ENCODE measurements at regions not wholly inside any gene's neighbourhood (a gene's known extent, or its start where the extent isn't known, plus 50 kb on each side); places are given as distances from the start of the nearest gene placed in this dataset.
"Not testable (repeated sequence)": the region's sequence is repeated elsewhere in the genome, so short reads cannot be mapped to it uniquely, and the experiment has no call there.

DNA sequence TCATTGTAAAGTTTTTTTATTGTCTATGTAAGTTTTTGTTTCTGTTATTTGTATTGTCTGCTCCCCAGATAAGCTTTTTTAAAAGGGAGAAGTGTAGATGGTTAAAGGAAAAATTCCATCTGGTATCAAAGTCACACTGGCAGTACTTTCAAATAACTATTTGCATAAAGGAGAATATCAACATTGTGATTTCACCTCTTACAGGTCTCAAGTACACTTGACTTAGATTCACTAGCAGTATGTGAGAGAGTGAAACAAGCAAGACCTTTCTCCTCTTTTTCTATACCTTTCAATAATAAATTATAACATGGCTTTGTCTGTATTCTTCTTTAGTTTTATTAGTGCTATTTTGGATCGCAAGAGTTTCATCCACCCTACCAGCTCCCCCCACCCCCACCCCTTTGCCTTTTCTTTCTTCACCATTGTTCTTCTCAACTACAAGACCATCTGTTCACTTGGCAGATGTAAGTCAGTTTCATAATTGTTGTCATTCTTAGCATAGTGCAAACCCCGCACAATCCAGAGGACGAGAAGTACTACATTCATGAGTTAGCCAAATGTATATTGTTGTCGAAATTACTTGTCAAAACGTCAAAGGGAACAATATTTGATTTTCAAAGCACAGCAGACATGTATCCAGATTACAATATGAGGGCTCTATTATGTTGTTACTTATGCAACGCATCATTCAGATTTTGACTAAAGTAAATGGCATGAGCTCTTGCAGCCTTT, 602.7 kb upstream of the FLRT2 start:
- Histone ChIP-seq H3K4me3 (no peak overlapping the region), H3K27me3 (no peaks in the 10 kb centered on the region), H3K27ac (no peak overlapping the region), H3K9me3 (no peaks in the 10 kb centered on the region), H3K36me3 (no peaks in the 10 kb centered on the region), H3K4me1 (no peaks in the 10 kb centered on the region)
- TF ChIP-seq, protein P1, sequence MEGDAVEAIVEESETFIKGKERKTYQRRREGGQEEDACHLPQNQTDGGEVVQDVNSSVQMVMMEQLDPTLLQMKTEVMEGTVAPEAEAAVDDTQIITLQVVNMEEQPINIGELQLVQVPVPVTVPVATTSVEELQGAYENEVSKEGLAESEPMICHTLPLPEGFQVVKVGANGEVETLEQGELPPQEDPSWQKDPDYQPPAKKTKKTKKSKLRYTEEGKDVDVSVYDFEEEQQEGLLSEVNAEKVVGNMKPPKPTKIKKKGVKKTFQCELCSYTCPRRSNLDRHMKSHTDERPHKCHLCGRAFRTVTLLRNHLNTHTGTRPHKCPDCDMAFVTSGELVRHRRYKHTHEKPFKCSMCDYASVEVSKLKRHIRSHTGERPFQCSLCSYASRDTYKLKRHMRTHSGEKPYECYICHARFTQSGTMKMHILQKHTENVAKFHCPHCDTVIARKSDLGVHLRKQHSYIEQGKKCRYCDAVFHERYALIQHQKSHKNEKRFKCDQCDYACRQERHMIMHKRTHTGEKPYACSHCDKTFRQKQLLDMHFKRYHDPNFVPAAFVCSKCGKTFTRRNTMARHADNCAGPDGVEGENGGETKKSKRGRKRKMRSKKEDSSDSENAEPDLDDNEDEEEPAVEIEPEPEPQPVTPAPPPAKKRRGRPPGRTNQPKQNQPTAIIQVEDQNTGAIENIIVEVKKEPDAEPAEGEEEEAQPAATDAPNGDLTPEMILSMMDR (IDR thresholded peaks at IDR 0.05): no peak
- no peak for TF ChIP-seq POLR2AphosphoS5 (IDR thresholded peaks at IDR 0.05; ENCODE audit: insufficient read depth in 1 of 2, low read depth in 1 of 2)
- DNase-seq (ENCODE audit: extremely low spot score in 2 of 2): no peak
- intact Hi-C loops (cut with DNase I): no loop called here

DNA sequence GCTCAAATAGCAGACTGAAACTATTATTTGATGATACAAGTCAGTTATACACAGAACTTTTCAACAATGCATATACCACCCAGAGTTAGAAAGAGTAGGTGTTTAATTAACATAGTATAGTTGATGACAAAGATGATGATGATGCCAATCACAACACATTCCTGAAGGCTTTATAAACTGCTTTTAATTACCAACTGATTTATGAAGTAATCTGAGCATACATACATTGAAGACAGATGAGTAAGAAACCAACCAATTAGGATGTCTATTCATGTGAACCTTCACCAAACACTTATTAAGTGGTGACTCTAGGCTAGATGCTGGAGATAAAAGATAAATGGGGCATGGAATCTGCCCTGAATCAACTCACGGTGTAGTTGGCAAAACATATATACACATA, 600.9 kb upstream of the FLRT2 start:
- H3K27ac ChIP-seq: no peak overlapping the region
- H3K4me3 ChIP-seq: no peak overlapping the region
- TF ChIP-seq, protein P1 (IDR thresholded peaks at IDR 0.05): no peak
- TF ChIP-seq POLR2A (IDR thresholded peaks at IDR 0.05): no peak
- TF ChIP-seq POLR2AphosphoS5 (IDR thresholded peaks at IDR 0.05; ENCODE audit: insufficient read depth in 1 of 2, low read depth in 1 of 2): no peak

DNA sequence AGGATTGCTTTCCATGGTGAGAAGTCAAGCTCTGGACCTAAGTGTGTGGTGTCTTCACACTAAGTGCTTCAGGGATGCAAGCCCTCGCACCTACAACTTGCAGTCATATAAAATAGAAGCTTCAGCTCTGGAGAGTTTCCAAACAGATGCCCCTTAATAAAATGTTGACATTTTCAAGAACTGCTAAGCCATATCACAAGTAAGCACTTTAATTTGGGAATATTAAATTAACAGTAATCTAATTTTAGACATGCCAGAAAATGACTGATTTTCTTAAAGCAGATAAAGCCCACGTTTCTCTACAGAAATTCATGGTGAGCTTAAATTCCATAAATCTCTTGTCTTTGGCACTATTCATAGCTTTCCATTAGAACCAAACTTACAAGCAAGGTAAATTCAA, 600.1 kb upstream of the FLRT2 start:
- no peaks in the 10 kb centered on the region for H3K9me3 ChIP-seq
- H3K27ac ChIP-seq: no peak overlapping the region
- no peaks in the 10 kb centered on the region for H3K27me3 ChIP-seq
- no peak overlapping the region for H3K4me3 ChIP-seq
- H3K4me1 ChIP-seq: no peaks in the 10 kb centered on the region
- DNase-seq (ENCODE audit: extremely low spot score in 2 of 2): no peak
- H3K36me3 ChIP-seq: no peaks in the 10 kb centered on the region
- TF ChIP-seq POLR2AphosphoS5 (IDR thresholded peaks at IDR 0.05; ENCODE audit: insufficient read depth in 1 of 2, low read depth in 1 of 2) (no peak), POLR2A (IDR thresholded peaks at IDR 0.05) (no peak)
- TF ChIP-seq, protein P1 (IDR thresholded peaks at IDR 0.05): no peak
- intact Hi-C loops (cut with DNase I): no loop called here

More for the DNA sequence above, 600.9 kb upstream of the FLRT2 start:
- Histone ChIP-seq H3K9me3 (no peaks in the 10 kb centered on the region), H3K4me1 (no peaks in the 10 kb centered on the region), H3K27me3 (no peaks in the 10 kb centered on the region), H3K36me3 (no peaks in the 10 kb centered on the region)
- intact Hi-C loops (cut with DNase I): no loop called here
- no peak for DNase-seq (ENCODE audit: extremely low spot score in 2 of 2)

DNA sequence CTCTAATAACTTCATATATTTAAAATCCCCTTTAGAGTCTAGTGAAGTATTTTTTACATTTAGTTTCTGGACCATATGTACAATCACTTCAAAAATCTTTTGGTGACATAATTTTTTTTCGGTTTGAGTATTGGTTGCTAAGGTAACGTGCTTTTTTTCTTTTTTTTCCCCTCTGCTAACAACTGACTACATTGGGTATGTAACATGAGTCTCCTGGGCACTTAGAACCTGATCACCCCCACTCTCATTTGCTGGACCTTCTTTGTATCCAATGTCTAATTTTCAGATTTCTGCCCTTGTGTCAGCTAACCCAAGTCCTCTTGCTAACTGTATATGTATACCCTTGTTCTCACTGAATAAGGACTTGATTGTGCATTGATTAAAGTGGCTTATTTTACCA, 592.9 kb upstream of the FLRT2 start:
- H3K4me1 ChIP-seq: no peaks in the 10 kb centered on the region
- no peak for DNase-seq (ENCODE audit: extremely low spot score in 2 of 2)
- no peaks in the 10 kb centered on the region for H3K27me3 ChIP-seq
- no peak overlapping the region for H3K4me3 ChIP-seq
- no peaks in the 10 kb centered on the region for H3K9me3 ChIP-seq
- intact Hi-C loops (cut with DNase I): no loop called here
- TF ChIP-seq, protein P1 (IDR thresholded peaks at IDR 0.05): no peak
- TF ChIP-seq POLR2A (IDR thresholded peaks at IDR 0.05) (no peak), POLR2AphosphoS5 (IDR thresholded peaks at IDR 0.05; ENCODE audit: insufficient read depth in 1 of 2, low read depth in 1 of 2) (no peak)
- no peak overlapping the region for H3K27ac ChIP-seq
- H3K36me3 ChIP-seq: no peaks in the 10 kb centered on the region

DNA sequence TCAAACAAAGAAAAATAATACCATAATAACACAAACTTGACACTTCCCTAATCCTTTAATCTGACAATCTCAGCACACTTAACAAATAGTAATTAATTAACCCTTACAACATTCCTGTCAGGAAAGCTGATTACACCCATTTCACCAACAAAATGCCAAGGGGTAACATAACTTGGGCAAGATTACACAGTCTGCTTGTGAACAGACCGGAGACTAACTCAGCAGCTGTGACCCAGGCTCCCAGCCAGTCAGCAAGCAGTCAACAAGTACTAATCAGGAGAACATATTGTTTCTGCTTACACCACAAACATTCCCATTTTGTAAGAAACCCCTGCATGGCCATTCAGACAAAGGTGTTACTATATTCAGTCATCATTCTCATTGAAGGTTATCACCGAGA, 592.5 kb upstream of the FLRT2 start:
- no peak for DNase-seq (ENCODE audit: extremely low spot score in 2 of 2)
- no peaks in the 10 kb centered on the region for H3K27me3 ChIP-seq
- H3K36me3 ChIP-seq: no peaks in the 10 kb centered on the region
- intact Hi-C loops (cut with DNase I): no loop called here
- H3K27ac ChIP-seq: no peak overlapping the region
- no peak overlapping the region for H3K4me3 ChIP-seq
- TF ChIP-seq, protein P1 (IDR thresholded peaks at IDR 0.05): no peak
- TF ChIP-seq POLR2A (IDR thresholded peaks at IDR 0.05): no peak
- no peak for TF ChIP-seq POLR2AphosphoS5 (IDR thresholded peaks at IDR 0.05; ENCODE audit: insufficient read depth in 1 of 2, low read depth in 1 of 2)
- H3K4me1 ChIP-seq: no peaks in the 10 kb centered on the region
- no peaks in the 10 kb centered on the region for H3K9me3 ChIP-seq

DNA sequence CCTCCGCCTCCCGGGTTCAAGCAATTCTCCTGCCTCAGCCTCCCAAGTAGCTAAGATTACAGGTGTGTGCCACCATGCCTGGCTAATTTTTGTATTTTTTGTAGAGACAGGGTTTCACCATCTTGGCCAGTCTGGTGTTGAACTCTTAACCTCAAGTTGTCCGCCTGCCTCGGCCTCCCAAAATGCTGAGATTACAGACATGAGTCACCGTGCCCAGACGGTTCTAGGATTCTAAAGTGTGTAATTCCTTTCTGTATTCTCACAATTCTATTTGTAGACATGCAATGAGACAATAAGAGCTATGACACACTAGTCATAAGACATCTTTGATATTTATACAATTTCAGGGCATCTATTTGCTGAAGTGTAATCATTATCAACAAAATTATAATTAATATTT, 585.0 kb upstream of the FLRT2 start:
- H3K4me3 ChIP-seq; intact Hi-C loops (cut with DNase I); H3K36me3 ChIP-seq; H3K9me3 ChIP-seq; DNase-seq (ENCODE audit: extremely low spot score in 2 of 2); H3K4me1 ChIP-seq; H3K27ac ChIP-seq; H3K27me3 ChIP-seq: not testable (repeated sequence)

Measured in vagina (tissue), 2 donors.